ENCODE measurements at regions not wholly inside any gene's neighbourhood (a gene's known extent, or its start where the extent isn't known, plus 50 kb on each side); places are given as distances from the start of the nearest gene placed in this dataset.

DNA sequence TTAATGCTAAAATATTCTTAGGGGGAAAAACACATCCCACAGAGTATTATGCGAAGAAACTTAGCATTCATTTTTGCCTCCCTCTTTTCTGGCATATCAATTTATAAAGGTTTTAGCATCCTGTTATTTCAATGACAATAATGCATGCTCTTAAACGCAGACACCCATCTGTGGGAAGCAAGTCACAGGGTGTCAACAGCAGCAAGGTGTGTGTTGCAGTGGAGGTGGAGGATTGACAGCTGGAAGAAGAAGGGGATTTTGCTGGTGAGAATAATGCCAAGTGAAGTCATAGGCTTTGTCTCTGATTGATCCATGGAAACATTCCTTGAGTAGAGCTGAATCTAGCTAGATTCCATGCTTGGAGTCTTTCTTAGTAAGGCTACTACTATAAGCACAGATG, 498.1 kb downstream of the NPIPA7 start:
- 70 to 82% methylated on average over 2 of the region's 2 CpGs for WGBS, 2 donors

GRCh38 chr16:16879567-16880251, 500.8 kb downstream of the NPIPA7 start:
- Histone ChIP-seq H3K36me3 (ENCODE audit: control insufficient read depth in 2 of 2, insufficient read depth in 2 of 2, low read length in 1 of 2) (no peaks in the 10 kb centered on the region), H3K27me3 (ENCODE audit: control insufficient read depth in 1 of 2, insufficient read depth in 2 of 2, low read length in 2 of 2) (no peaks in the 10 kb centered on the region), H3K27ac (ENCODE audit: low read depth in 2 of 2, low read length in 1 of 2) (no peak overlapping the region), H3K4me1 (ENCODE audit: control insufficient read depth in 2 of 2, insufficient read depth in 2 of 2, low read length in 1 of 2) (no peaks in the 10 kb centered on the region), H3K4me3 (ENCODE audit: low read depth in 1 of 2, low read length in 2 of 2) (no peak overlapping the region), H3K9me3 (ENCODE audit: control insufficient read depth in 2 of 2, insufficient read depth in 1 of 2, low read depth in 1 of 2, low read length in 1 of 2) (no peaks in the 10 kb centered on the region)
- 63 to 69% methylated on average over 8 of the region's 8 CpGs for WGBS, 2 donors

More for the DNA sequence above, 498.1 kb downstream of the NPIPA7 start:
- no peaks in the 10 kb centered on the region for H3K9me3 ChIP-seq (ENCODE audit: control insufficient read depth in 2 of 2, insufficient read depth in 1 of 2, low read depth in 1 of 2, low read length in 1 of 2)
- no peaks in the 10 kb centered on the region for H3K4me1 ChIP-seq (ENCODE audit: control insufficient read depth in 2 of 2, insufficient read depth in 2 of 2, low read length in 1 of 2)
- no peak overlapping the region for H3K4me3 ChIP-seq (ENCODE audit: low read depth in 1 of 2, low read length in 2 of 2)
- peaks cover 0 to 2% of the 10 kb centered on the region in 2 donors for H3K27me3 ChIP-seq (ENCODE audit: control insufficient read depth in 1 of 2, insufficient read depth in 2 of 2, low read length in 2 of 2)
- H3K36me3 ChIP-seq (ENCODE audit: control insufficient read depth in 2 of 2, insufficient read depth in 2 of 2, low read length in 1 of 2) = no peaks in the 10 kb centered on the region
- H3K27ac ChIP-seq (ENCODE audit: low read depth in 2 of 2, low read length in 1 of 2) = no peak overlapping the region

DNA sequence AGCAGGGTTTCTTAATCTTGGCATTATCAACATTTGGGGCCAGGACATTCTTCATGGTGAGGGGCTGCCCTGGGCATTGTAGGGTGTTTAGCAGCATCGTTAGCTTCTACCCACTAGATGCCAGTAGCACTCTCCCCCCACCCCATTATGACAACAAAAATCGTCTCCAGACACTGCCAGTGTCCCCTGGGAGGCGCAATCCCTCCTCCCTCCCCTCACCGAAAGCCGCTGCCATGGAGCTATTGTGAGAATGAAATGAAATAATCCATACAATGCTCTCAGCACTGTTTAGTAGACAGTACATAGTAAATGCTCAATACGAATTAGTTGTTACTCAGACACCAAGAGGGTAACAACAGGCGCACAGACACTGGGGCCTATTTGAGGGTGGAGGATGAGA, 502.9 kb downstream of the NPIPA7 start:
- H3K4me3 ChIP-seq (ENCODE audit: low read depth in 1 of 2, low read length in 2 of 2) = no peak overlapping the region
- no peaks in the 10 kb centered on the region for H3K27me3 ChIP-seq (ENCODE audit: control insufficient read depth in 1 of 2, insufficient read depth in 2 of 2, low read length in 2 of 2)
- no peak overlapping the region for H3K27ac ChIP-seq (ENCODE audit: low read depth in 2 of 2, low read length in 1 of 2)
- no peaks in the 10 kb centered on the region for H3K36me3 ChIP-seq (ENCODE audit: control insufficient read depth in 2 of 2, insufficient read depth in 2 of 2, low read length in 1 of 2)
- no peaks in the 10 kb centered on the region for H3K9me3 ChIP-seq (ENCODE audit: control insufficient read depth in 2 of 2, insufficient read depth in 1 of 2, low read depth in 1 of 2, low read length in 1 of 2)
- H3K4me1 ChIP-seq (ENCODE audit: control insufficient read depth in 2 of 2, insufficient read depth in 2 of 2, low read length in 1 of 2) = no peaks in the 10 kb centered on the region
- WGBS, 2 donors = 63 to 64% methylated on average over 7 of the region's 7 CpGs

DNA sequence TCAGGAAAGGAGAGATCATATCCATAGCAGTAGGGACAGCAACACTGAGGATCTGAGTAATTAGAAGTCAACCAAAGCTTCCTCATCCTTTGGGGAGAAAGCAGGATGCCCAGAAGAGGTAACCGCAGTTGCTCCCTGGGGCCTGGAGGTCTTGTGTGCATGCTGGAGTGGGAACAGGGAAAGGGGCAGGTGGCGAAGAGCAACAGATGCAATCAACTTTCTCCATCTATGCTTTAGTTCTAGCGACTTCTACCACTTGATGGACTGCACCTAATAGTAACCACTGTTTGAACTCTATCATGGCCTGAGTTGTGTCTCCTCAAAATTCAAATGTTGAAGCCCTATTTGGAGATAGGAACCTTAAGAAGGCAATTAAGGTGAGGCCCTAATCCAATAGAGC, 503.8 kb downstream of the NPIPA7 start:
- no peaks in the 10 kb centered on the region for H3K4me1 ChIP-seq (ENCODE audit: control insufficient read depth in 2 of 2, insufficient read depth in 2 of 2, low read length in 1 of 2)

GRCh38 chr16:16884451-16884850, 505.5 kb downstream of the NPIPA7 start:
- Histone ChIP-seq H3K4me3 (ENCODE audit: low read depth in 1 of 2, low read length in 2 of 2) (no peak overlapping the region), H3K27ac (ENCODE audit: low read depth in 2 of 2, low read length in 1 of 2) (no peak overlapping the region), H3K27me3 (ENCODE audit: control insufficient read depth in 1 of 2, insufficient read depth in 2 of 2, low read length in 2 of 2) (no peaks in the 10 kb centered on the region), H3K9me3 (ENCODE audit: control insufficient read depth in 2 of 2, insufficient read depth in 1 of 2, low read depth in 1 of 2, low read length in 1 of 2) (no peaks in the 10 kb centered on the region), H3K36me3 (ENCODE audit: control insufficient read depth in 2 of 2, insufficient read depth in 2 of 2, low read length in 1 of 2) (no peaks in the 10 kb centered on the region), H3K4me1 (ENCODE audit: control insufficient read depth in 2 of 2, insufficient read depth in 2 of 2, low read length in 1 of 2) (no peaks in the 10 kb centered on the region)
- 79 to 89% methylated on average over 1 of the region's 1 CpG for WGBS, 2 donors

More for the DNA sequence above, 503.8 kb downstream of the NPIPA7 start:
- H3K4me3 ChIP-seq (ENCODE audit: low read depth in 1 of 2, low read length in 2 of 2) = no peak overlapping the region
- no peaks in the 10 kb centered on the region for H3K36me3 ChIP-seq (ENCODE audit: control insufficient read depth in 2 of 2, insufficient read depth in 2 of 2, low read length in 1 of 2)
- no peaks in the 10 kb centered on the region for H3K9me3 ChIP-seq (ENCODE audit: control insufficient read depth in 2 of 2, insufficient read depth in 1 of 2, low read depth in 1 of 2, low read length in 1 of 2)
- WGBS, 2 donors = 82 to 89% methylated on average over 3 of the region's 3 CpGs
- no peak overlapping the region for H3K27ac ChIP-seq (ENCODE audit: low read depth in 2 of 2, low read length in 1 of 2)
- H3K27me3 ChIP-seq (ENCODE audit: control insufficient read depth in 1 of 2, insufficient read depth in 2 of 2, low read length in 2 of 2) = no peaks in the 10 kb centered on the region

GRCh38 chr16:16887193-16887592, 508.3 kb downstream of the NPIPA7 start:
- 89 to 91% methylated on average over 4 of the region's 4 CpGs for WGBS, 2 donors
- Histone ChIP-seq H3K36me3 (ENCODE audit: control insufficient read depth in 2 of 2, insufficient read depth in 2 of 2, low read length in 1 of 2) (no peaks in the 10 kb centered on the region), H3K27me3 (ENCODE audit: control insufficient read depth in 1 of 2, insufficient read depth in 2 of 2, low read length in 2 of 2) (no peaks in the 10 kb centered on the region), H3K27ac (ENCODE audit: low read depth in 2 of 2, low read length in 1 of 2) (no peak overlapping the region), H3K4me3 (ENCODE audit: low read depth in 1 of 2, low read length in 2 of 2) (no peak overlapping the region), H3K4me1 (ENCODE audit: control insufficient read depth in 2 of 2, insufficient read depth in 2 of 2, low read length in 1 of 2) (no peaks in the 10 kb centered on the region), H3K9me3 (ENCODE audit: control insufficient read depth in 2 of 2, insufficient read depth in 1 of 2, low read depth in 1 of 2, low read length in 1 of 2) (no peaks in the 10 kb centered on the region)

- no peaks in the 10 kb centered on the region for H3K36me3 ChIP-seq (ENCODE audit: control insufficient read depth in 2 of 2, insufficient read depth in 2 of 2, low read length in 1 of 2)
- no peaks in the 10 kb centered on the region for H3K4me1 ChIP-seq (ENCODE audit: control insufficient read depth in 2 of 2, insufficient read depth in 2 of 2, low read length in 1 of 2)
- no peak overlapping the region for H3K27ac ChIP-seq (ENCODE audit: low read depth in 2 of 2, low read length in 1 of 2)
- H3K4me3 ChIP-seq (ENCODE audit: low read depth in 1 of 2, low read length in 2 of 2) = no peak overlapping the region
- H3K27me3 ChIP-seq (ENCODE audit: control insufficient read depth in 1 of 2, insufficient read depth in 2 of 2, low read length in 2 of 2) = no peaks in the 10 kb centered on the region
- no peaks in the 10 kb centered on the region for H3K9me3 ChIP-seq (ENCODE audit: control insufficient read depth in 2 of 2, insufficient read depth in 1 of 2, low read depth in 1 of 2, low read length in 1 of 2)
- 55 to 58% methylated on average over 2 of the region's 2 CpGs for WGBS, 2 donors
These were observed 512.0 kb downstream of the NPIPA7 start for GRCh38 chr16:16890964-16891363.

GRCh38 chr16:16904601-16905000, 525.7 kb downstream of the NPIPA7 start:
- 63 to 85% methylated on average over 1 of the region's 1 CpG for WGBS, 2 donors
- no peaks in the 10 kb centered on the region for H3K27me3 ChIP-seq (ENCODE audit: control insufficient read depth in 1 of 2, insufficient read depth in 2 of 2, low read length in 2 of 2)

GRCh38 chr16:16905850-16906249, 526.9 kb downstream of the NPIPA7 start:
- no peaks in the 10 kb centered on the region for H3K36me3 ChIP-seq (ENCODE audit: control insufficient read depth in 2 of 2, insufficient read depth in 2 of 2, low read length in 1 of 2)
- H3K9me3 ChIP-seq (ENCODE audit: control insufficient read depth in 2 of 2, insufficient read depth in 1 of 2, low read depth in 1 of 2, low read length in 1 of 2) = no peaks in the 10 kb centered on the region
- H3K27ac ChIP-seq (ENCODE audit: low read depth in 2 of 2, low read length in 1 of 2) = no peak overlapping the region
- 57 to 58% methylated on average over 3 of the region's 3 CpGs for WGBS, 2 donors
- no peaks in the 10 kb centered on the region for H3K4me1 ChIP-seq (ENCODE audit: control insufficient read depth in 2 of 2, insufficient read depth in 2 of 2, low read length in 1 of 2)
- H3K4me3 ChIP-seq (ENCODE audit: low read depth in 1 of 2, low read length in 2 of 2) = no peak overlapping the region
- H3K27me3 ChIP-seq (ENCODE audit: control insufficient read depth in 1 of 2, insufficient read depth in 2 of 2, low read length in 2 of 2) = no peaks in the 10 kb centered on the region

More at GRCh38 chr16:16904601-16905000, 525.7 kb downstream of the NPIPA7 start:
- Histone ChIP-seq H3K27ac (ENCODE audit: low read depth in 2 of 2, low read length in 1 of 2) (no peak overlapping the region), H3K4me1 (ENCODE audit: control insufficient read depth in 2 of 2, insufficient read depth in 2 of 2, low read length in 1 of 2) (no peaks in the 10 kb centered on the region), H3K4me3 (ENCODE audit: low read depth in 1 of 2, low read length in 2 of 2) (no peak overlapping the region), H3K36me3 (ENCODE audit: control insufficient read depth in 2 of 2, insufficient read depth in 2 of 2, low read length in 1 of 2) (no peaks in the 10 kb centered on the region), H3K9me3 (ENCODE audit: control insufficient read depth in 2 of 2, insufficient read depth in 1 of 2, low read depth in 1 of 2, low read length in 1 of 2) (no peaks in the 10 kb centered on the region)

DNA sequence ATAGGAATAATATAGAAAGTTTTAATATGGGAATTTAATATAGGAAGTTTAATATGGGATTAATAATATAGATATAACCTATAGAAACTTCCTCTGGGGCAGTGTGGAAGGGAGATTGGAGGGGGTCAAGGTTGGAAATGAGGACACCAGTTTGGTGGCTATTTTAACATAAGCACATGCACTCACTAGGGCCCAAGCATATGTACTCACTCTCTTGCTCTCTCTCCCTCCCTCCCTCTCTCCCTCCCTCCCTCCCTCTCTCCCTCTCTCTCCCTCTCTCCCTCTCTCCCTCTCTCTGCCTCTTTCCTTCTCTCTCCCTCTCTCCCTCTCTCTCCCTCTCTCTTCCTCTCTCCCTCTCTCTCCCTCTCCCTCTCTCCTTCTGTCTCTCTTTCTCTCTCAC, 528.1 kb downstream of the NPIPA7 start:
- H3K4me1 ChIP-seq (ENCODE audit: control insufficient read depth in 2 of 2, insufficient read depth in 2 of 2, low read length in 1 of 2) = no peaks in the 10 kb centered on the region
- H3K36me3 ChIP-seq (ENCODE audit: control insufficient read depth in 2 of 2, insufficient read depth in 2 of 2, low read length in 1 of 2) = no peaks in the 10 kb centered on the region
- no peaks in the 10 kb centered on the region for H3K9me3 ChIP-seq (ENCODE audit: control insufficient read depth in 2 of 2, insufficient read depth in 1 of 2, low read depth in 1 of 2, low read length in 1 of 2)
- no peaks in the 10 kb centered on the region for H3K27me3 ChIP-seq (ENCODE audit: control insufficient read depth in 1 of 2, insufficient read depth in 2 of 2, low read length in 2 of 2)
- no peak overlapping the region for H3K27ac ChIP-seq (ENCODE audit: low read depth in 2 of 2, low read length in 1 of 2)
- H3K4me3 ChIP-seq (ENCODE audit: low read depth in 1 of 2, low read length in 2 of 2) = no peak overlapping the region
